PC-3 (cell line): ENCODE measurements at regions not wholly inside any gene's neighbourhood (a gene's known extent, or its start where the extent isn't known, plus 50 kb on each side); places are given as distances from the start of the nearest gene placed in this dataset.

Source experiments
- ATAC-seq: fragments of 200-7000 bp; cut with Tn5 transposase; 2 replicates; pipeline ENCODE4 v1.9.1; 2020; ENCODE audit warnings: mild to moderate bottlenecking, moderate library complexity
- BruUV-seq: library from RNA; stranded (reverse); fragments of 400-500 nt; replicated peaks from 2 replicates; lab custom pipeline; 2021; lab: Mats Ljungman, UMichigan
- CTCF ChIA-PET: fragments of 300-600 bp; sonication (Branson Sonifier 250); formaldehyde crosslinking; loops from one replicate; lab custom pipeline; 2022; ENCODE audit warnings: antibody characterized with exemption; lab: Charles Lee
- POLR2A ChIA-PET: fragments of 300-600 bp; sonication (Branson Sonifier 250); formaldehyde crosslinking; loops from one replicate; lab custom pipeline; 2022; ENCODE audit warnings: antibody characterized with exemption; ENCODE audit not compliant: unreplicated experiment; lab: Charles Lee
- DNase-seq: peaks from one replicate; pipeline ENCODE4 v3.0.0-alpha.2; 2015
- H2AFZ ChIP-seq: fragments of 300-600 bp; sonication (generic); 2 replicates; pipeline ENCODE4 v1.6.0; 2016; ENCODE audit warnings: antibody characterized with exemption, low read length
- H3F3A ChIP-seq: fragments of 300-600 bp; sonication (generic); one replicate; pipeline ENCODE4 v1.6.0; 2017; ENCODE audit warnings: antibody characterized with exemption, low read length, control low read depth, mild to moderate bottlenecking; ENCODE audit not compliant: unreplicated experiment
- H3K27ac ChIP-seq: fragments of 300-600 bp; sonication (generic); 2 replicates; pipeline ENCODE4 v1.5.1; 2016; ENCODE audit warnings: mild to moderate bottlenecking, low read length
- H3K27me3 ChIP-seq: fragments of 300-600 bp; sonication (generic); 2 replicates; pipeline ENCODE4 v1.6.1; 2016; ENCODE audit warnings: low read length, mixed read lengths
- H3K36me3 ChIP-seq: fragments of 300-600 bp; sonication (generic); 2 replicates; pipeline ENCODE4 v1.6.1; 2016; ENCODE audit warnings: low read depth, mixed run types, low read length, mixed read lengths
- H3K4me1 ChIP-seq: fragments of 300-600 bp; sonication (generic); 2 replicates; pipeline ENCODE4 v1.5.1; 2016; ENCODE audit warnings: low read length; ENCODE audit not compliant: insufficient read depth
- H3K4me2 ChIP-seq: fragments of 300-600 bp; sonication (generic); 2 replicates; pipeline ENCODE4 v1.6.0; 2016; ENCODE audit warnings: low read length
- H3K4me3 ChIP-seq: fragments of 300-600 bp; sonication (generic); 2 replicates; pipeline ENCODE4 v1.5.1; 2016; ENCODE audit warnings: mild to moderate bottlenecking, low read length, mixed read lengths
- H3K79me2 ChIP-seq: fragments of 300-600 bp; sonication (generic); 2 replicates; pipeline ENCODE4 v1.6.1; 2017; ENCODE audit warnings: low read length, mixed read lengths
- H3K9ac ChIP-seq: fragments of 300-600 bp; sonication (generic); 2 replicates; pipeline ENCODE4 v1.6.0; 2016; ENCODE audit warnings: mild to moderate bottlenecking, low read length
- H3K9me2 ChIP-seq: fragments of 300-600 bp; sonication (generic); replicated peaks from 2 replicates; pipeline ENCODE4 v1.6.1; 2016; ENCODE audit warnings: mixed run types, low read length, mixed read lengths
- H3K9me3 ChIP-seq: fragments of 300-600 bp; sonication (generic); 2 replicates; pipeline ENCODE4 v1.6.1; 2016; ENCODE audit warnings: low read length, mixed read lengths
- H4K20me1 ChIP-seq: fragments of 300-600 bp; sonication (generic); 2 replicates; pipeline ENCODE4 v1.6.1; 2016; ENCODE audit warnings: low read length, mixed read lengths
- EZH2 ChIP-seq: fragments of 300-600 bp; sonication (generic); IDR thresholded peaks from one replicate; pipeline ENCODE4 v1.6.1; 2017; ENCODE audit warnings: antibody characterized with exemption, mild to moderate bottlenecking, low read length; ENCODE audit not compliant: unreplicated experiment
- EZH2phosphoT487 ChIP-seq: fragments of 300-600 bp; sonication (generic); IDR thresholded peaks from 2 replicates; pipeline ENCODE4 v1.6.1; 2018; ENCODE audit warnings: mild to moderate bottlenecking, antibody characterized with exemption, low read length, borderline replicate concordance
- intact Hi-C: fragments of 100-400 bp; cut with micrococcal nuclease; formaldehyde crosslinking; loops from 2 replicates; pipeline ENCODE4 v1.9.0; 2023
- TF ChIP-seq, protein P1 (sequence below): fragments of 300-600 bp; sonication (generic); conservative IDR thresholded peaks from 2 replicates; pipeline ENCODE4 v1.5.1; 2017; ENCODE audit warnings: antibody characterized with exemption, low read depth, mild to moderate bottlenecking, low read length

DNA sequence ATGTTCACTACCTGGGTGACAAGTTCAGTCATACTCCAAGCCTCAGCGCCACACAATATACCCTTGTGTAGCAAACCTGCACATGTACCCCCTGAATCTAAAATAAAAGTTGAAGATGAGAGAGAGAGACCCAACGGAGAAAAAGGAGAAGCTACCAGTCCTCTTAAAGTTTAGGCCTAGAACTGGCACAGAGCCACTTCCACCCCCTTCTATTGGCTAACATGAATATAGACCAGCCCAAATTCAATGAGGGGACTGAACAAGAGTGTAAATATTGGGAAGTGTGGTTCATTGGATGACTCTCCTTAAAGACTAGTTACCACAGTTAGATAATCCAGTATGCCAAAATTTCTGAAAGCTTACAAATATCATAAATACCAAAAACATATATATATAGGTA lies 139.9 kb upstream of the ATP1B1 start:
- ChIA-PET CTCF (no interaction called here), POLR2A (no interaction called here)
- Histone ChIP-seq H3K4me3 (no peak overlapping the region), H3K79me2 (no peaks in the 10 kb centered on the region), H4K20me1 (no peaks in the 10 kb centered on the region), H3K9me2 (no peaks in the 10 kb centered on the region), H3K36me3 (no peaks in the 10 kb centered on the region), H3K27ac (no peak overlapping the region), H3K4me2 (no peak overlapping the region), H3K9me3 (no peaks in the 10 kb centered on the region), H3K9ac (no peak overlapping the region), H3F3A (no peaks in the 10 kb centered on the region), H3K27me3 (no peaks in the 10 kb centered on the region), H3K4me1 (no peaks in the 10 kb centered on the region), H2AFZ (no peak overlapping the region)
- no peak for DNase-seq
- TF ChIP-seq, protein P1, sequence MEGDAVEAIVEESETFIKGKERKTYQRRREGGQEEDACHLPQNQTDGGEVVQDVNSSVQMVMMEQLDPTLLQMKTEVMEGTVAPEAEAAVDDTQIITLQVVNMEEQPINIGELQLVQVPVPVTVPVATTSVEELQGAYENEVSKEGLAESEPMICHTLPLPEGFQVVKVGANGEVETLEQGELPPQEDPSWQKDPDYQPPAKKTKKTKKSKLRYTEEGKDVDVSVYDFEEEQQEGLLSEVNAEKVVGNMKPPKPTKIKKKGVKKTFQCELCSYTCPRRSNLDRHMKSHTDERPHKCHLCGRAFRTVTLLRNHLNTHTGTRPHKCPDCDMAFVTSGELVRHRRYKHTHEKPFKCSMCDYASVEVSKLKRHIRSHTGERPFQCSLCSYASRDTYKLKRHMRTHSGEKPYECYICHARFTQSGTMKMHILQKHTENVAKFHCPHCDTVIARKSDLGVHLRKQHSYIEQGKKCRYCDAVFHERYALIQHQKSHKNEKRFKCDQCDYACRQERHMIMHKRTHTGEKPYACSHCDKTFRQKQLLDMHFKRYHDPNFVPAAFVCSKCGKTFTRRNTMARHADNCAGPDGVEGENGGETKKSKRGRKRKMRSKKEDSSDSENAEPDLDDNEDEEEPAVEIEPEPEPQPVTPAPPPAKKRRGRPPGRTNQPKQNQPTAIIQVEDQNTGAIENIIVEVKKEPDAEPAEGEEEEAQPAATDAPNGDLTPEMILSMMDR = no peak
- TF ChIP-seq EZH2phosphoT487 = no peak
- no peak for TF ChIP-seq EZH2
- no peak for ATAC-seq
- no TSS peak for BruUV-seq
- intact Hi-C loops = no loop called here

DNA sequence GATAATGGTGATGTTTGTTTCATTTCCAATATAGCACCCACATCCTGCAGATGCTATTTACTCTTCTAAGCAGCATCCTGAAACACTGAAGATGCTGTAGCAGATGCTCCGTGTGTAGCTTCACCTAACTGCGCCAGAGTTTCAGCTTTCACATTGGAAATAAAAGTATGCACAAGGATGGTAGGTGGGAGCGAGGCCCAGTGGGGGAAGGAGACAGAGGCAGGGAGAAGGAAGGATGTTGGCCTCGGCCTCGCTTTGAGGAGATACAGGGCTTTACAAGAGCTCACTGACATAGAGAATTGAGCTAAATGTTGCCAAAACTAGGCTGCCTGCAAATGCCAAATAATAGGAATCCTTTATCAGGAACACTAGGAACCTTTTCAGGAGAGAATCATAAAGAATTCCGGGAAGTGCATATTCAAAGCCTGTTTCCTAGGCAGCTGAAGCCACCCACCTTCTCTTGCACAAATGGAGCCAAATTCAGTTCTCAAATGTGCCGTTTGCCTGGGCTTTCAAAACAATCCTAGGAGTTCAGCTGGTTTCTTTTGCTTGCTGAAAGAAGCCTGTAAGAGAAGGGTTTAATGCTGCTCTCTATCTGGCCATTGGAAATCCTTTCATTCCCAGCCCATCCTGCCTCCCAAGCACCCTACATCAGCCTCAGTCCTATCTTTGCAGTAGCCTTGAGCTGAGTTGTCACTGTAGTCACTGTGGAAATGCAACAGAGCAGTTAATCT lies 135.4 kb upstream of the ATP1B1 start:
- Histone ChIP-seq H3F3A (no peaks in the 10 kb centered on the region), H3K79me2 (no peaks in the 10 kb centered on the region), H3K27me3 (no peaks in the 10 kb centered on the region), H3K9me2 (0 out of 2 replicates have a peak, but pooled peaks cover 3% of the 10 kb centered on the region), H3K9ac (no peak overlapping the region), H2AFZ (no peak overlapping the region), H4K20me1 (no peaks in the 10 kb centered on the region), H3K4me1 (peaks cover 13% of the 10 kb centered on the region), H3K4me3 (no peak overlapping the region), H3K36me3 (no peaks in the 10 kb centered on the region), H3K4me2 (no peak overlapping the region), H3K27ac (no peak overlapping the region), H3K9me3 (no peaks in the 10 kb centered on the region)
- CTCF ChIA-PET = no interaction called here
- no peak for DNase-seq
- ATAC-seq = no peak
- BruUV-seq = no TSS peak
- POLR2A ChIA-PET = no interaction called here
- intact Hi-C loops = no loop called here
- no peak for TF ChIP-seq EZH2
- TF ChIP-seq, protein P1 = no peak
- TF ChIP-seq EZH2phosphoT487 = no peak

DNA sequence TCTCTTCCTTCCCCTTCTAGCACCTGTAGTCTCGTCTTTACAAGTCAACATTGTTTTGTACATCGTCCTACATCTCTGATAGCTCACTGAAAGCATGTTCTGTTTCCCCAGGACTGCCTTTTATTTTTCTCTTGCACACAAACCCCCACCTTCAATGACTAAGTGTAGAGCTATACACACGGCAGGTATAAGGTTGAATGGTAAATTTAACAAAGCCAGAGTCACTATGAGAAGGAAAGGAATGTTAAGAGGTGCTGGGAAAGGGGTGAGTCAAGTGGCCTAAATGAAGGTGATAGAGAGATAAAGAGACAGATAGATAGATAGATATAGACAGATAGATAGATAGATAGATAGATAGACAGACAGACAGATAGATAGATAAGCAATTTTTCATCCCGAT lies 134.3 kb upstream of the ATP1B1 start:
- no peak overlapping the region for H3K4me3 ChIP-seq
- CTCF ChIA-PET = no interaction called here

More for the DNA sequence above, 134.3 kb upstream of the ATP1B1 start:
- BruUV-seq = no TSS peak
- Histone ChIP-seq H3F3A (no peaks in the 10 kb centered on the region), H3K27me3 (no peaks in the 10 kb centered on the region), H3K4me2 (no peak overlapping the region), H3K79me2 (no peaks in the 10 kb centered on the region), H3K9me2 (0 out of 2 replicates have a peak, but pooled peaks cover 3% of the 10 kb centered on the region), H3K9ac (no peak overlapping the region), H3K9me3 (no peaks in the 10 kb centered on the region), H3K36me3 (no peaks in the 10 kb centered on the region), H2AFZ (no peak overlapping the region), H4K20me1 (no peaks in the 10 kb centered on the region), H3K27ac (no peak overlapping the region), H3K4me1 (peaks cover 13% of the 10 kb centered on the region)
- DNase-seq (no peak), ATAC-seq (no peak)
- TF ChIP-seq EZH2phosphoT487 (no peak), EZH2 (no peak)
- TF ChIP-seq, protein P1 = no peak
- POLR2A ChIA-PET = no interaction called here
- intact Hi-C loops = no loop called here
